HL-60 (cell line): ENCODE measurements at regions not wholly inside any gene's neighbourhood (a gene's known extent, or its start where the extent isn't known, plus 50 kb on each side); places are given as distances from the start of the nearest gene placed in this dataset.

ENCODE experiments used
- DNase-seq, 2 experiments: peaks; one replicate each; pipeline ENCODE4 v3.0.0-alpha.2; 2010 to 2020; ENCODE audit warnings: low read depth in 1 of 2, low spot score in 1 of 2
- H3K27ac ChIP-seq: fragments of 250-450 bp; sonication (Bioruptor Pico); replicated peaks from 2 replicates; pipeline ENCODE4 v1.5.1; 2020; ENCODE audit warnings: mild to moderate bottlenecking, moderate library complexity
- H3K27me3 ChIP-seq: fragments of 250-450 bp; sonication (Bioruptor Pico); 2 replicates; pipeline ENCODE4 v1.5.1; 2021; ENCODE audit warnings: mild to moderate bottlenecking, moderate library complexity; ENCODE audit not compliant: insufficient read depth, poor library complexity, severe bottlenecking
- H3K4me3 ChIP-seq: replicated peaks from 2 replicates; pipeline ENCODE4 v1.5.1; 2011; ENCODE audit warnings: mild to moderate bottlenecking, control low read depth, low read length; ENCODE audit not compliant: insufficient read depth
- CTCF ChIP-seq: IDR thresholded peaks from one replicate; pipeline ENCODE4 v1.5.1; 2011; ENCODE audit warnings: low read length, control low read depth, inconsistent platforms; ENCODE audit not compliant: insufficient read depth
- GABPA ChIP-seq: IDR thresholded peaks from 2 replicates; pipeline ENCODE4 v1.6.1; 2012; ENCODE audit warnings: low read depth
- POLR2AphosphoS5 ChIP-seq: IDR thresholded peaks from 2 replicates; pipeline ENCODE4 v1.6.1; 2012; ENCODE audit warnings: low read depth
- REST ChIP-seq: IDR thresholded peaks from 2 replicates; pipeline ENCODE4 v1.6.1; 2012; ENCODE audit warnings: low read depth; ENCODE audit not compliant: insufficient replicate concordance
- SPI1 ChIP-seq: IDR thresholded peaks from 2 replicates; pipeline ENCODE4 v1.6.1; 2012; ENCODE audit warnings: low read depth, mild to moderate bottlenecking, borderline replicate concordance

GRCh38 chr2:8031370-8031769, 650.5 kb upstream of the ID2 start:
- Histone ChIP-seq H3K27me3 (no peaks in the 10 kb centered on the region), H3K27ac (no peak overlapping the region), H3K4me3 (no peak overlapping the region)
- TF ChIP-seq REST (no peak), GABPA (no peak), POLR2AphosphoS5 (no peak), CTCF (no peak), SPI1 (no peak)
- DNase-seq: no peak

- DNase-seq: no peak
- Histone ChIP-seq H3K27ac (no peak overlapping the region), H3K4me3 (no peak overlapping the region), H3K27me3 (no peaks in the 10 kb centered on the region)
- no peak for TF ChIP-seq REST
- TF ChIP-seq SPI1: no peak
- TF ChIP-seq POLR2AphosphoS5: no peak
- no peak for TF ChIP-seq GABPA
- TF ChIP-seq CTCF: no peak
Observed at GRCh38 chr2:8033546-8034096, 648.2 kb upstream of the ID2 start.

- no peak overlapping the region for H3K4me3 ChIP-seq
- DNase-seq: no peak
Observed at GRCh38 chr2:8036366-8036765, 645.5 kb upstream of the ID2 start.

More at GRCh38 chr2:8036366-8036765, 645.5 kb upstream of the ID2 start:
- no peaks in the 10 kb centered on the region for H3K27me3 ChIP-seq
- TF ChIP-seq GABPA (no peak), POLR2AphosphoS5 (no peak), REST (no peak), CTCF (no peak), SPI1 (no peak)
- H3K27ac ChIP-seq: no peak overlapping the region
